HG02885 (cell line): ENCODE measurements at regions not wholly inside any gene's neighbourhood (a gene's known extent, or its start where the extent isn't known, plus 50 kb on each side); places are given as distances from the start of the nearest gene placed in this dataset.

Experiments used
- ATAC-seq: cut with Tn5 transposase; IDR thresholded peaks from one replicate; pipeline ENCODE4 v1.9.1; 2021; ENCODE audit warnings: mild to moderate bottlenecking; ENCODE audit not compliant: unreplicated experiment, poor library complexity

- ATAC-seq: no peak
Measured at GRCh38 chr4:53659737-53660136, 68.5 kb upstream of the LNX1 start.

GRCh38 chr4:53659112-53659511 lies 67.8 kb upstream of the LNX1 start:
- ATAC-seq: no peak

- ATAC-seq: no peak
Measured at GRCh38 chr4:53658029-53658428, 66.7 kb upstream of the LNX1 start.

- ATAC-seq: no peak
Measured at GRCh38 chr4:53656421-53656981, 65.2 kb upstream of the LNX1 start.

- no peak for ATAC-seq
Measured at GRCh38 chr4:53654300-53654758, 63.0 kb upstream of the LNX1 start.

GRCh38 chr4:53653484-53654053 lies 62.3 kb upstream of the LNX1 start:
- ATAC-seq: no peak

GRCh38 chr4:53651156-53651735 lies 60.0 kb upstream of the LNX1 start:
- ATAC-seq: no peak

GRCh38 chr4:53649357-53649756 lies 58.1 kb upstream of the LNX1 start:
- no peak for ATAC-seq

GRCh38 chr4:53647547-53647946 lies 56.3 kb upstream of the LNX1 start:
- ATAC-seq: no peak

GRCh38 chr4:53646795-53647194 lies 55.5 kb upstream of the LNX1 start:
- ATAC-seq: no peak

- no peak for ATAC-seq
Measured at GRCh38 chr4:53645108-53645507, 53.8 kb upstream of the LNX1 start.

- no peak for ATAC-seq
Measured at GRCh38 chr4:53644607-53645006, 53.3 kb upstream of the LNX1 start.
